ENCODE measurements at regions not wholly inside any gene's neighbourhood (a gene's known extent, or its start where the extent isn't known, plus 50 kb on each side); places are given as distances from the start of the nearest gene placed in this dataset.

DNA sequence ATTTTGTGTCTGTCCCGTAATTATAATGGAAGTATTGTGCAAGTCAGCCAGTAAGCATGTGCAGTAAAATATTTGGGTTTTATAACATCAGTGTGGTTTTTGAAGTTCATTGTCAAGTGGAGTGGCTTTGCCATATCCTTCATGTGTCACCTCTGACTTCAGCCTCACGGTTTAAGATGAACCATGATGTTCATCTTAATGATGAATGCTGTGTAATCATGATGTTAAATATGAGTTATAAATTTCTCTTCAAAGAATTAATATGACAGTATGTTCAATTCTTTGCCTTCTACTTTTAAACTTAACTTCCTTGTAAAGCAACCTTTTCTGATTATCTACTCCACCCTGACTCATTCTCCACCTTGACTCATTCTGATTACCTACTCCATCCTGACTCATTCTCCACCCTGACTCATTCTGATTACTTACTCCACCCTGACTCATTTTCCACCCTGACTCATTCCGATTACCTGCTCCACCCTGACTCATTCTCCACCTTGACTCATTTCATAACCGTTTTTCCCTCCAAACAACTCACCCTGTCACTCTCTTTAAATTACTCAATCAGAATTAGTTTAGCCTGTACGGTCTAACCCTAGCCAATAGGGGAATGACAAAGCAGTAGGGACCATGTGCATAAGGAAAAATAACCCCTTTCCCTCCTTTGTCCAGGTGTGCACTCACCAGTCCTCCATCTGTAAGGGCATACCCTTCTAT, 50.3 kb upstream of the ANKRD10 start:
- Histone ChIP-seq H3K9me3 (peaks cover 0 to 16% (median 13%) of the 10 kb centered on the region in 3 donors), H3K4me3 (no peak overlapping the region), H3K27ac (no peak overlapping the region), H3K27me3 (no peaks in the 10 kb centered on the region), H3K4me1 (no peaks in the 10 kb centered on the region), H3K36me3 (no peaks in the 10 kb centered on the region)
- TF ChIP-seq CTCF (IDR thresholded peaks at IDR 0.05), result no peak
- intact Hi-C loops (cut with DNase I; ENCODE audit: low total_unique reads), result no loop called here
- no peak for DNase-seq

All from tibial artery (tissue), 4 donors.